ENCODE measurements at regions not wholly inside any gene's neighbourhood (a gene's known extent, or its start where the extent isn't known, plus 50 kb on each side); places are given as distances from the start of the nearest gene placed in this dataset.
"Not testable (repeated sequence)": the region's sequence is repeated elsewhere in the genome, so short reads cannot be mapped to it uniquely, and the experiment has no call there.

DNA sequence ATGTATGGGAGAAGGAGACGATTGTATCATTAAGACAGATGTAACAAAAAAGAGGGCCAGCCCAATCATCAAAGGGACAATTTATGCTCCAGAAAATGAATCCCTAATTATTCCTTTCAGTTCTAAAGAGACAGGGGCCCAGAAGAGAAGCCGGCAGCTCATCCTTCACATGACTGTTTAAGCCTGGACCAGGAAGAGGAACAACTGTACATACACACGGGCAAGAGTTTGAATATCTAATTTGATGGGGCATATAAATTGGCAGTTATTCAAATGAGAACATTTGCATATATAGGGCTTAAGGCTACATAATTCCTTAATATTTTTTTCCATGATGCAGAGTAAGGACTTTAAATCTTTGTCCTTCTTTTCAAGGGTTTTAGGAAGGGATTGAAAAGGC is 232.3 kb downstream of the TLE3 start:
- no peak overlapping the region for H3K4me3 ChIP-seq (ENCODE audit: low read length)
- H3K36me3 ChIP-seq (ENCODE audit: insufficient read depth, low read length), result no peaks in the 10 kb centered on the region
- no peaks in the 10 kb centered on the region for H3K9me3 ChIP-seq (replicated peaks; ENCODE audit: low read length)
- no peak overlapping the region for H3K9ac ChIP-seq (ENCODE audit: low read depth, low read length)
- peaks cover 24% of the 10 kb centered on the region for H3K27me3 ChIP-seq (ENCODE audit: control insufficient read depth, insufficient read depth, low read length)
- no peak overlapping the region for H3K4me2 ChIP-seq (ENCODE audit: low read length)
- no peaks in the 10 kb centered on the region for H3K4me1 ChIP-seq (ENCODE audit: control insufficient read depth, insufficient read depth, low read length)

DNA sequence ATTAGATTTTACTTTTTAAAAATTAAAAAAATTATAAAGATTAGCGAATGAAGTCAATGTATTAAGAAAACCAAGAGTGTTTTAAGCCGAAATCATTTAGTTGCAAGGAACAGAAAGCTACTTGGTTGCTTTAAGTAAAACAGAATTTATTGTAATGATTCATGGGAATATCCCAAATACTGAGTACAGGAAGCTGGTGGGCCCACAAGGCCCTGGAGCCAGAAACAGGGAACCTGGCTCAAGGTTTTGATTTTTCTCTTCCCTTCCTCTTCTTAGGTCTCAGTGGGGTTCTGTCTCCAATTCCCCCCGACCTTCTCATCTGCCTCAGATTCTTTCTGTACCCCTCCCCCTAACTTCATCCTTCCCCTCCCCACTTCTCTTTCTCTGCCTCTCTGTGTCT is 229.0 kb downstream of the TLE3 start:
- no peaks in the 10 kb centered on the region for H3K4me1 ChIP-seq (ENCODE audit: control insufficient read depth, insufficient read depth, low read length)
- H3K36me3 ChIP-seq (ENCODE audit: insufficient read depth, low read length), result no peaks in the 10 kb centered on the region
- no peak overlapping the region for H3K4me3 ChIP-seq (ENCODE audit: low read length)
- peaks cover 29% of the 10 kb centered on the region for H3K27me3 ChIP-seq (ENCODE audit: control insufficient read depth, insufficient read depth, low read length)
- H3K9me3 ChIP-seq (replicated peaks; ENCODE audit: low read length), result no peaks in the 10 kb centered on the region
- H3K4me2 ChIP-seq (ENCODE audit: low read length), result no peak overlapping the region
- H3K9ac ChIP-seq (ENCODE audit: low read depth, low read length), result no peak overlapping the region

- Histone ChIP-seq H3K27me3 (ENCODE audit: control insufficient read depth, insufficient read depth, low read length) (peaks cover 28% of the 10 kb centered on the region), H3K4me3 (ENCODE audit: low read length) (no peak overlapping the region), H3K9ac (ENCODE audit: low read depth, low read length) (no peak overlapping the region)
Observed at GRCh38 chr15:69869291-69869690, 228.4 kb downstream of the TLE3 start.

DNA sequence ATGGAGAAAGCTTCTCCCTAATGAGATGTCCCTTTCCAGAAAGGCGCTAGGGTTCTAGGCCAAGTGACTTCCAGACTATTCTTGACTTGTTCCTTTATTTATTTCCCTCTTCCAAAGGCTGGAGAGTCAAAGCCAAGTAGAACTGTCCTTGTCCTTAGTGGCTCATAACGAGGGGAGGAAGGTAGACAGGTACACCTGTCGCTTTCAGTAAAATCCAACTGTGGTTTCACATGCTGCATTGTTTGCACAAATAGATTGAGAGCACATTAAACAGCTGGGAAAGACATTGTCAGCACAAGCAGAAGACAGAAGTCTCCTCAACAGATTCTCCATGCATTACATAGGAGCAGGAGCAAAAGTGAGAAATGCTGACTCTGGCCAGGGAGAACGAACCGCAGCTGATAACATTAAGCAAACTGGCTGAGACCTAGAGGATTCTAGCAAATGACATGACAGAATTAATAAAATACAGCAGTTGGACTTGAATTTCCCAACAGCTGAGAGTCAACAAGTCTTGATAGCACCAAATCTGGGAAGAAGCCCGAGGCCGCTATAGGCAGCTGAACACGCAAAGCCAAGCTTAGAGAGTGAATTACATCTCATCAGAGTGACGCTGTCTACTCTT is 227.7 kb downstream of the TLE3 start:
- Histone ChIP-seq H3K9me3 (replicated peaks; ENCODE audit: low read length) (peaks cover 5% of the 10 kb centered on the region), H3K4me3 (ENCODE audit: low read length) (no peak overlapping the region), H3K27me3 (ENCODE audit: control insufficient read depth, insufficient read depth, low read length) (peaks cover 28% of the 10 kb centered on the region), H3K4me1 (ENCODE audit: control insufficient read depth, insufficient read depth, low read length) (no peaks in the 10 kb centered on the region), H3K36me3 (ENCODE audit: insufficient read depth, low read length) (no peaks in the 10 kb centered on the region), H3K9ac (ENCODE audit: low read depth, low read length) (no peak overlapping the region), H3K4me2 (ENCODE audit: low read length) (no peak overlapping the region)

More at GRCh38 chr15:69869291-69869690, 228.4 kb downstream of the TLE3 start:
- Histone ChIP-seq H3K4me1 (ENCODE audit: control insufficient read depth, insufficient read depth, low read length) (no peaks in the 10 kb centered on the region), H3K4me2 (ENCODE audit: low read length) (no peak overlapping the region), H3K9me3 (replicated peaks; ENCODE audit: low read length) (peaks cover 4% of the 10 kb centered on the region), H3K36me3 (ENCODE audit: insufficient read depth, low read length) (no peaks in the 10 kb centered on the region)

DNA sequence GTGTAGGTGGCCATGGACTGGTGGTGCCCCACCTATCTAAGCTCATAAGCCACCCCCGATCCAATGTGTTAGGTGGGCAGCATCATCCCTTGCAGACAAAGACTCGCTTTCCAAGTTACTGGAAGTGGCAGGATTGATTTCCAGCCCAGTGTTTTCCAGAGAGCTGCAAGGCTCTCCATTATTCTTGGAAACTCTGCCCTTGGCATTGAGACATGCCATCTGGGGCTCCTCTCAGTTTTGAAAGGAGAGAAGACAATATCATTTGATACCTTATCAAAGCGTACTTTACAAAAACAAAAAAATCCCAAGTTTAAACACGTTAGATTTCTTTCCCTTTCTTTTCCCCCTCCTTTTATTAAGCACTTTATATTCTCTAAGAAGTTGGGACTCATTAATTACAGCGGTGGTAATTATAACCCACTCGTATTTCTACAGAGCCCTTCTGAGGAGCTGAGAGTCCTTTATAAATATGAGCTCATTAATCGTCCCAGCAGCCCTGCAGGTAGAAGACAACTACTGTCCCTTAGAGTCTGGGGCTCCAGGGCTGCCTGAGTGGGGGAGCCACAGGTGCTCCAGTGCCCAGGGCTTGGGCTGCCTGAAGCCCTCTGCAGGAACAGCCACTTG is 226.1 kb downstream of the TLE3 start:
- H3K9me3 ChIP-seq (replicated peaks; ENCODE audit: low read length), result peaks cover 5% of the 10 kb centered on the region
- H3K4me1 ChIP-seq (ENCODE audit: control insufficient read depth, insufficient read depth, low read length), result no peaks in the 10 kb centered on the region
- H3K4me2 ChIP-seq (ENCODE audit: low read length), result no peak overlapping the region
- H3K4me3 ChIP-seq (ENCODE audit: low read length), result no peak overlapping the region
- no peak overlapping the region for H3K9ac ChIP-seq (ENCODE audit: low read depth, low read length)
- no peaks in the 10 kb centered on the region for H3K36me3 ChIP-seq (ENCODE audit: insufficient read depth, low read length)
- peaks cover 28% of the 10 kb centered on the region for H3K27me3 ChIP-seq (ENCODE audit: control insufficient read depth, insufficient read depth, low read length)

- Histone ChIP-seq H3K9ac (ENCODE audit: low read depth, low read length) (no peak overlapping the region), H3K4me3 (ENCODE audit: low read length) (no peak overlapping the region)
Observed at GRCh38 chr15:69873807-69874206, 223.9 kb downstream of the TLE3 start.

DNA sequence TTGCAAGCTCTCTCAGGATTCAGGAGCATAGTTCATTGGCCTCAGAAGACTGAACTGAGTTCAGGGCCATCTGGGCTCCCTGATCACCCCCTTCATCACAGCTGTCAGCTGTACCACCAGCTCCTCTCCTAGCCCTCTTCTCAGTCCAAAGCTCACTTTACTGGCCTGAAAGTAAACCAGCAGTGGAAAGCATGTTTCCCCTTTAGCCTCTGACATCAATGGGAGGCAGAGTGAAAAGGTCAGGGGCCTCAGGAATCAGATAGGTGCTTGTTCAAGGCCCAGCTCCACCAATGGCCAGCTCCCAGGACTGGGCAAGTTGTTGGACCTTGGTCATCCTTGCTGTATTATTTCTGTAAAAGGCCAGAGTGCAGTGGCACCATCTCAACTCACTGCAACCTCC is 223.4 kb downstream of the TLE3 start:
- H3K4me3 ChIP-seq (ENCODE audit: low read length), result no peak overlapping the region
- no peaks in the 10 kb centered on the region for H3K36me3 ChIP-seq (ENCODE audit: insufficient read depth, low read length)
- no peaks in the 10 kb centered on the region for H3K4me1 ChIP-seq (ENCODE audit: control insufficient read depth, insufficient read depth, low read length)
- H3K9me3 ChIP-seq (replicated peaks; ENCODE audit: low read length), result peaks cover 5% of the 10 kb centered on the region
- H3K9ac ChIP-seq (ENCODE audit: low read depth, low read length), result no peak overlapping the region
- H3K4me2 ChIP-seq (ENCODE audit: low read length), result no peak overlapping the region
- H3K27me3 ChIP-seq (ENCODE audit: control insufficient read depth, insufficient read depth, low read length), result peaks cover 20% of the 10 kb centered on the region

More at GRCh38 chr15:69873807-69874206, 223.9 kb downstream of the TLE3 start:
- Histone ChIP-seq H3K27me3 (ENCODE audit: control insufficient read depth, insufficient read depth, low read length) (peaks cover 23% of the 10 kb centered on the region), H3K4me1 (ENCODE audit: control insufficient read depth, insufficient read depth, low read length) (no peaks in the 10 kb centered on the region), H3K9me3 (replicated peaks; ENCODE audit: low read length) (peaks cover 5% of the 10 kb centered on the region), H3K4me2 (ENCODE audit: low read length) (no peak overlapping the region), H3K36me3 (ENCODE audit: insufficient read depth, low read length) (no peaks in the 10 kb centered on the region)

DNA sequence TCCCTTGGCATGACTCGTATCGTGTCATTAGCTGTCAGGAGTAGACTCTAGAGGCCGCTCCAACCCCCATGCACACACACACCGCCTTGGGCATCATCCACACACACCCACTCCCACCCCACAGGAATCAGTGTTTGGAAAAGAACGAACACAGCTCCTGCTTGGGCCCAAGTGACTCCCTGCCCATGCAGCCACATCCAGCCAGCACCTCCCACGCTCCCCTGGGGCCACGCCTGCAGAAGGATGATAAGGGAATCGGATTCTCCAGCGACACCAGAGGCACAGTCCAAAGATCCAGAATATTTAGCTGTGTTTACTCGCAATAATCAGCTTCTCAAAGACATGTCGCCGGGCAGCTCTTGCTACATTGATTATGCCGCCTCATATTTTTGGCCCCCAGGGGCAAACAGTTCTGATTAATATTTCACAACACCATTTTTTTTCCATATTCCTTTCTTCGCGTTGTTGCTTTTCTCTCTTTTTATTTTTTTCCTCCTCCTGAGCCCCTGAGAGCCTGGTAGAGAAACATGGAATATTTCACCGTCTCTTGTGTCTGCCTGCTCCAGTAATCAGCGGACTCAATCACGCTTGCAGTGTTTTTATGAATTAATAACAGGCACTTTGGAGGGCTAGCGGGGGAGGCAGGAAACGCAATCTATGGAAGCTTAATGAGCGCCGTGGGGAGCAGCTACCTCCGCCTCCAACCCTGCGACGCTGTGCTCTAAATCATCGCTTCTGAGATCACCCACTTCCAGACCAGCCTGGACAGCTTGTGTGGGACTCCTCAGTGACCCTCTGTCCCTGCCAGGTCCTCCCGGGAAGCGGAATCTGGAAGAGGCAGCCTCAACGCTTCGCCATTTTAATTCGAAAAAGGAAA is 221.4 kb downstream of the TLE3 start:
- Histone ChIP-seq H3K9ac (ENCODE audit: low read depth, low read length) (no peak overlapping the region), H3K36me3 (ENCODE audit: insufficient read depth, low read length) (no peaks in the 10 kb centered on the region), H3K27me3 (ENCODE audit: control insufficient read depth, insufficient read depth, low read length) (peaks cover 8% of the 10 kb centered on the region), H3K4me1 (ENCODE audit: control insufficient read depth, insufficient read depth, low read length) (no peaks in the 10 kb centered on the region), H3K9me3 (replicated peaks; ENCODE audit: low read length) (peaks cover 5% of the 10 kb centered on the region), H3K4me2 (ENCODE audit: low read length) (no peak overlapping the region), H3K4me3 (ENCODE audit: low read length) (no peak overlapping the region)

GRCh38 chr15:69879963-69880362 is 217.8 kb downstream of the TLE3 start:
- H3K27me3 ChIP-seq (ENCODE audit: control insufficient read depth, insufficient read depth, low read length); H3K9me3 ChIP-seq (replicated peaks; ENCODE audit: low read length); H3K4me1 ChIP-seq (ENCODE audit: control insufficient read depth, insufficient read depth, low read length); H3K9ac ChIP-seq (ENCODE audit: low read depth, low read length); H3K4me3 ChIP-seq (ENCODE audit: low read length); H3K36me3 ChIP-seq (ENCODE audit: insufficient read depth, low read length); H3K4me2 ChIP-seq (ENCODE audit: low read length): not testable (repeated sequence)

DNA sequence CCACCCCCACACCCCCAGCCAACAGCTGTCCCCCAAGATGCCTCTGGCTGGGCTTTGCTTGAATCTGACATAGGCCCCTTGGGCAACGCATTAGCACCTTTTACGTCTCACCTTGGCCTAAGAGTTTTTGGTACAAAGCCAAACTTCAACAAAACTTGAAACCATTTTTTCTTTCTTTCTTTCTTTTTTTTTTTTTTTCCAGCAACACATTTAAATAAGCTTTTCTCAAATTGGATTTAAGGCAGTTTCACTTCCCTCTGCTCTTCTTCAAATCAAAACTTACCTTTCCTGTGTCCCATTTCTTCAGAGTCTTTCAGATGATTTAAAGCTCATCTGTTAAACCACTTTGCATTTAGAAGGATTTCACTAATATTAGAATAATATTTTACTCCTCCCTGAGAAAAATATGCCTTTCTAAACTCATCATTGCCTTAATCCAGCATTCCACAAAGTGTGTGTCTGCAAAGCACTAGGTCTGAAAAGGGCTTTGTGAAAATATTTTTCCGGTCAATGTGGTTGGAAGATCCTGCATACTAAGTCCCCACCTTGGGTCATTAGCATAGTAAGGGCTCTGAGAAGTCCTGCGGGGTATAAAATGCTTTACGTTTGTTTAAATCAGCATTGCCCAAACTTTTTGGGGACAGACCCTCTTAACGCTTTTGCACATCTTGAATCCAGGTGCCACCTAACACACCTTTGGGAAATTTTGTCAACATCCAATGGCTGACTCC is 217.0 kb downstream of the TLE3 start:
- Histone ChIP-seq H3K9ac (ENCODE audit: low read depth, low read length) (no peak overlapping the region), H3K36me3 (ENCODE audit: insufficient read depth, low read length) (no peaks in the 10 kb centered on the region), H3K9me3 (replicated peaks; ENCODE audit: low read length) (peaks cover 3% of the 10 kb centered on the region), H3K27me3 (ENCODE audit: control insufficient read depth, insufficient read depth, low read length) (peaks cover 9% of the 10 kb centered on the region), H3K4me3 (ENCODE audit: low read length) (no peak overlapping the region), H3K4me2 (ENCODE audit: low read length) (no peak overlapping the region), H3K4me1 (ENCODE audit: control insufficient read depth, insufficient read depth, low read length) (no peaks in the 10 kb centered on the region)

DNA sequence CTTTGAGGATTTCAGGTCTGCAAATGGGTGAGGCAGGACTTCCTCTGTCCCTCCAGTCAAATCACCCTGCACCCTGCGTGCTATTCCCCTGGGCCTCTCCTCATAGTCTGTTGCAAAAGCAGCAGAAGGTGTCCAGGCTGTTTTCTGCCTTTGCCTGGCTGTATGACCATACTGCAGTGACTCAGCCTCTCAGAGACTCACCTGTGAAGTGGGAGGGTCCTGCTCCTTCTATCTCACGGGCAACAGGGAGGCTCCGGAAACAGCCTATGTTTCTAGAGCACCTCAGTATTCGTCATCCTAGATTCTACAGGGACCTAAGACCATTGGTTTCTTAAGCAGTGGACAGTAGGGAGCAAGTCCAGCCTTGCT is 216.4 kb downstream of the TLE3 start:
- H3K36me3 ChIP-seq (ENCODE audit: insufficient read depth, low read length), result no peaks in the 10 kb centered on the region
- H3K9me3 ChIP-seq (replicated peaks; ENCODE audit: low read length), result peaks cover 3% of the 10 kb centered on the region
- H3K4me3 ChIP-seq (ENCODE audit: low read length), result no peak overlapping the region
- no peak overlapping the region for H3K9ac ChIP-seq (ENCODE audit: low read depth, low read length)
- peaks cover 9% of the 10 kb centered on the region for H3K27me3 ChIP-seq (ENCODE audit: control insufficient read depth, insufficient read depth, low read length)
- H3K4me1 ChIP-seq (ENCODE audit: control insufficient read depth, insufficient read depth, low read length), result no peaks in the 10 kb centered on the region
- H3K4me2 ChIP-seq (ENCODE audit: low read length), result no peak overlapping the region
